CD14-positive monocyte (primary cell): ENCODE measurements at regions not wholly inside any gene's neighbourhood (a gene's known extent, or its start where the extent isn't known, plus 50 kb on each side); places are given as distances from the start of the nearest gene placed in this dataset.

Experiments
- DNase-seq, 3 donors: peaks; one replicate each; pipeline ENCODE4 v3.0.0-alpha.2; 2011 to 2022
- H2AFZ ChIP-seq: 2 replicates; pipeline ENCODE4 v1.6.0; 2012; ENCODE audit warnings: mild to moderate bottlenecking, low read depth, low read length, inconsistent platforms; ENCODE audit not compliant: insufficient read depth, poor library complexity, severe bottlenecking
- H3K27ac ChIP-seq, 2 donors: 1 replicate in 1 of 2; 2 replicates in 1 of 2; pipeline ENCODE4 v1.5.1; 2012 to 2013; ENCODE audit warnings: low read length in 2 of 2, control low read depth in 1 of 2, inconsistent platforms in 1 of 2, low read depth in 1 of 2, mild to moderate bottlenecking in 1 of 2
- H3K27me3 ChIP-seq, 2 donors: one replicate each; pipeline versions ENCODE4 v1.6.0 to v1.6.1; 2011 to 2013; ENCODE audit warnings: low read length in 2 of 2; ENCODE audit not compliant: control insufficient read depth in 2 of 2, insufficient read depth in 2 of 2
- H3K36me3 ChIP-seq, 2 donors: replicated peaks in 1 of 2; 1 replicate in 1 of 2; 2 replicates in 1 of 2; pipeline versions ENCODE4 v1.5.1 to v1.6.1; 2012 to 2013; ENCODE audit warnings: low read length in 2 of 2, control low read depth in 1 of 2, inconsistent platforms in 1 of 2, mild to moderate bottlenecking in 1 of 2; ENCODE audit not compliant: insufficient read depth in 2 of 2, control insufficient read depth in 1 of 2
- H3K4me1 ChIP-seq, 2 donors: 1 replicate in 1 of 2; 2 replicates in 1 of 2; pipeline versions ENCODE4 v1.5.1 to v1.6.1; 2012 to 2013; ENCODE audit warnings: low read length in 2 of 2, control low read depth in 1 of 2, inconsistent platforms in 1 of 2, mild to moderate bottlenecking in 1 of 2, moderate library complexity in 1 of 2; ENCODE audit not compliant: insufficient read depth in 2 of 2, control insufficient read depth in 1 of 2
- H3K4me2 ChIP-seq: replicated peaks from 2 replicates; pipeline ENCODE3; 2012; ENCODE audit warnings: low read length, moderate library complexity, mild to moderate bottlenecking; ENCODE audit not compliant: poor library complexity, severe bottlenecking; ENCODE audit errors: extremely low read depth
- H3K4me3 ChIP-seq, 3 experiments: fragments of 200-600 bp in 1 of 3; sonication (generic) in 1 of 3; replicated peaks in 1 of 3; 1 replicate in 2 of 3; 2 replicates in 1 of 3; pipeline ENCODE4 v1.5.1; 2011 to 2013; ENCODE audit warnings: low read length in 3 of 3, mild to moderate bottlenecking in 3 of 3, control low read depth in 2 of 3, low read depth in 2 of 3, inconsistent platforms in 1 of 3, moderate library complexity in 1 of 3
- H3K79me2 ChIP-seq: 2 replicates; pipeline ENCODE4 v1.6.0; 2012; ENCODE audit warnings: mild to moderate bottlenecking, control low read depth, inconsistent platforms, low read length, moderate library complexity; ENCODE audit not compliant: insufficient read depth
- H3K9ac ChIP-seq: 2 replicates; pipeline ENCODE4 v1.6.0; 2017; ENCODE audit warnings: low read length, mild to moderate bottlenecking; ENCODE audit not compliant: insufficient read depth, poor library complexity, severe bottlenecking
- H3K9me3 ChIP-seq, 2 donors: replicated peaks in 1 of 2; 1 replicate in 1 of 2; 2 replicates in 1 of 2; pipeline versions ENCODE4 v1.5.1 to v1.6.1; 2012 to 2013; ENCODE audit warnings: low read length in 2 of 2, control low read depth in 1 of 2; ENCODE audit not compliant: control insufficient read depth in 1 of 2, insufficient read depth in 1 of 2
- H4K20me1 ChIP-seq: 2 replicates; pipeline ENCODE4 v1.6.0; 2012; ENCODE audit warnings: mild to moderate bottlenecking, low read length, control low read depth, moderate library complexity; ENCODE audit not compliant: insufficient read depth
- H3K27ac Mint-ChIP-seq, 7 donors: one replicate each; pipeline ENCODE4 v1.8.0; 2020; ENCODE audit warnings: mild to moderate bottlenecking in 7 of 7, mixed read lengths in 7 of 7, moderate library complexity in 6 of 7, inconsistent platforms in 2 of 7
- H3K27me3 Mint-ChIP-seq, 3 donors: one replicate each; pipeline ENCODE4 v1.8.0; 2021 to 2022; ENCODE audit warnings: low read depth in 3 of 3, mild to moderate bottlenecking in 3 of 3, mixed read lengths in 3 of 3, moderate library complexity in 3 of 3, inconsistent platforms in 1 of 3
- H3K36me3 Mint-ChIP-seq, 2 donors: one replicate each; pipeline ENCODE4 v1.8.0; 2020; ENCODE audit warnings: mixed read lengths in 2 of 2, inconsistent platforms in 1 of 2, mild to moderate bottlenecking in 1 of 2
- H3K4me1 Mint-ChIP-seq: one replicate; pipeline ENCODE4 v1.8.0; 2020; ENCODE audit warnings: mild to moderate bottlenecking, mixed read lengths
- H3K4me3 Mint-ChIP-seq, 2 donors: one replicate each; pipeline ENCODE4 v1.8.0; 2020; ENCODE audit warnings: mild to moderate bottlenecking in 2 of 2, mixed read lengths in 2 of 2, moderate library complexity in 1 of 2
- H3K9me3 Mint-ChIP-seq, 7 donors: one replicate each; pipeline ENCODE4 v1.8.0; 2020 to 2022; ENCODE audit warnings: mixed read lengths in 7 of 7, mild to moderate bottlenecking in 6 of 7, moderate library complexity in 6 of 7, inconsistent platforms in 2 of 7
- WGBS: methylation state at CpG from one replicate; pipeline ENCODE4 v1.1.5; 2013; ENCODE audit warnings: missing lambda C conversion rate; ENCODE audit not compliant: insufficient coverage; 5-methylcytosine and 5-hydroxymethylcytosine counted together
- intact Hi-C, 2 donors: fragments of 100-400 bp; cut with micrococcal nuclease; formaldehyde crosslinking; loops; one replicate each; pipeline versions ENCODE4 v1.15.0 to v1.15.1; 2023
- TF ChIP-seq, protein P1 (sequence below): fragments of 200-600 bp; IDR thresholded peaks from one replicate; pipeline ENCODE4 v1.8.0; 2022; ENCODE audit warnings: antibody characterized with exemption, mild to moderate bottlenecking

DNA sequence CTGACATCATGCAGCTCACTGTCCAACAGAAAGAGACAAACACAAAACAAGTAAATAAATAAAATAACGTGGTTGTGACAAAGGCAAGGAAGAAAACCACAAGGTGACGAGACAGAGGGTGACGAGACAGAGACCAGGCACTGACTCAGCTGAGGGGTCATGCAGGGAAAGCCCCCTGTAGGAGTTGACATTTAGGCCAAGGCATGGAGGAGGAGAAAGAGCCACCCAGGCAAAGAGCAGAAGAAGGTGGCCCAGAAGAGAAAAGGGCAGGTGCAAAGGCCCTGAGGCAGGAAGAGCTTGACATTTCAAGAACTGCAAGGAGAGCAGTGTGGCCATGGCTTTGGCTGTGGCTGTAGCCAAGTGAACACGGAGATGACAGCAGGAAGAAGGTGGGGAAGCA, 65.1 kb upstream of the ID3 start:
- intact Hi-C loops: no loop called here
- H3K27me3 ChIP-seq: peaks cover 18 to 30% of the 10 kb centered on the region in 2 donors
- H3K9ac ChIP-seq: no peak overlapping the region
- H3K9me3 Mint-ChIP-seq: peaks cover 0 to 8% (median 2%) of the 10 kb centered on the region in 7 donors
- peaks cover 34 to 42% (median 41%) of the 10 kb centered on the region in 3 donors for H3K27me3 Mint-ChIP-seq
- H3K4me2 ChIP-seq: no peak overlapping the region
- TF ChIP-seq, protein P1, sequence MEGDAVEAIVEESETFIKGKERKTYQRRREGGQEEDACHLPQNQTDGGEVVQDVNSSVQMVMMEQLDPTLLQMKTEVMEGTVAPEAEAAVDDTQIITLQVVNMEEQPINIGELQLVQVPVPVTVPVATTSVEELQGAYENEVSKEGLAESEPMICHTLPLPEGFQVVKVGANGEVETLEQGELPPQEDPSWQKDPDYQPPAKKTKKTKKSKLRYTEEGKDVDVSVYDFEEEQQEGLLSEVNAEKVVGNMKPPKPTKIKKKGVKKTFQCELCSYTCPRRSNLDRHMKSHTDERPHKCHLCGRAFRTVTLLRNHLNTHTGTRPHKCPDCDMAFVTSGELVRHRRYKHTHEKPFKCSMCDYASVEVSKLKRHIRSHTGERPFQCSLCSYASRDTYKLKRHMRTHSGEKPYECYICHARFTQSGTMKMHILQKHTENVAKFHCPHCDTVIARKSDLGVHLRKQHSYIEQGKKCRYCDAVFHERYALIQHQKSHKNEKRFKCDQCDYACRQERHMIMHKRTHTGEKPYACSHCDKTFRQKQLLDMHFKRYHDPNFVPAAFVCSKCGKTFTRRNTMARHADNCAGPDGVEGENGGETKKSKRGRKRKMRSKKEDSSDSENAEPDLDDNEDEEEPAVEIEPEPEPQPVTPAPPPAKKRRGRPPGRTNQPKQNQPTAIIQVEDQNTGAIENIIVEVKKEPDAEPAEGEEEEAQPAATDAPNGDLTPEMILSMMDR: no peak
- no peaks in the 10 kb centered on the region for H3K36me3 ChIP-seq
- H3K4me1 ChIP-seq: no peaks in the 10 kb centered on the region
- peaks cover 2% of the 10 kb centered on the region for H3K4me1 Mint-ChIP-seq
- H3K79me2 ChIP-seq: no peaks in the 10 kb centered on the region
- peak in 1 of 3 donors; percentile 15 for DNase-seq
- H3K27ac ChIP-seq: no peak overlapping the region
- no peak overlapping the region for H3K4me3 ChIP-seq
- 62% methylated on average over 2 of the region's 4 CpGs for WGBS
- H3K9me3 ChIP-seq: peaks cover 0 to 13% of the 10 kb centered on the region in 2 donors
- H3K36me3 Mint-ChIP-seq: no peaks in the 10 kb centered on the region
- H3K4me3 Mint-ChIP-seq: no peak overlapping the region
- no peak overlapping the region for H2AFZ ChIP-seq
- H4K20me1 ChIP-seq: no peaks in the 10 kb centered on the region
- H3K27ac Mint-ChIP-seq: no peak overlapping the region

DNA sequence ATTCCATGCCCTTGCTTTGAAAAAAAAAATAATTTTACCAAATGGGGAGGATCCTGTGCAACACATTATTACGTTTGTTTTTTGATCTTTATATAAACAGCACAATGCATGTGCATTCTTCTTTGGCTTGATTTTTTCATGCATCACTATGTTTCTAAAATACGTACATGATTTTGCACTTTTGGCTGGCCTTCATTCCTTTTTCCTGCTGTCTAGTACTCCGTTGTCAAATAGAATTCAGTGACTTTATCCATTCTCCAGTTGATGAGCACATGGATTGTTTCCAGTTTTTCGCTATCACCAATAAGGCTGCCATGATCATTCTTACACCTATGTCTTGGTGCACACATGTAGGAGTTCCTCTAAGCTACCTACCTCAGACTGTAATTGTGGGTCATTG, 63.0 kb upstream of the ID3 start:
- peaks cover 47 to 58% (median 58%) of the 10 kb centered on the region in 3 donors for H3K27me3 Mint-ChIP-seq
- no peak overlapping the region for H3K4me3 Mint-ChIP-seq
- Histone ChIP-seq H3K4me1 (no peaks in the 10 kb centered on the region), H3K79me2 (no peaks in the 10 kb centered on the region), H4K20me1 (no peaks in the 10 kb centered on the region), H3K36me3 (no peaks in the 10 kb centered on the region), H3K4me2 (no peak overlapping the region), H3K4me3 (no peak overlapping the region), H2AFZ (no peak overlapping the region), H3K27ac (no peak overlapping the region), H3K9ac (no peak overlapping the region), H3K27me3 (peaks cover 30 to 47% of the 10 kb centered on the region in 2 donors), H3K9me3 (peaks cover 0 to 13% of the 10 kb centered on the region in 2 donors)
- TF ChIP-seq, protein P1: no peak
- WGBS: 100% methylated on average over 2 of the region's 4 CpGs
- H3K9me3 Mint-ChIP-seq: peaks cover 0 to 11% (median 3%) of the 10 kb centered on the region in 7 donors
- no peaks in the 10 kb centered on the region for H3K4me1 Mint-ChIP-seq
- intact Hi-C loops: no loop called here
- no peak overlapping the region for H3K27ac Mint-ChIP-seq
- no peak for DNase-seq
- H3K36me3 Mint-ChIP-seq: no peaks in the 10 kb centered on the region
